SJSA1 (cell line): ENCODE measurements at regions not wholly inside any gene's neighbourhood (a gene's known extent, or its start where the extent isn't known, plus 50 kb on each side); places are given as distances from the start of the nearest gene placed in this dataset.

Experiments
- DNase-seq, 2 experiments: peaks; one replicate each; pipeline ENCODE4 v3.0.0-alpha.2; 2015 to 2020; ENCODE audit warnings: low spot score in 2 of 2, low read depth in 1 of 2
- H3K27ac ChIP-seq: fragments of 250-450 bp; sonication (Bioruptor Pico); 2 replicates; pipeline ENCODE4 v1.5.1; 2020; ENCODE audit warnings: mild to moderate bottlenecking, moderate library complexity
- H3K27me3 ChIP-seq: fragments of 250-450 bp; sonication (Bioruptor Pico); replicated peaks from 2 replicates; pipeline ENCODE4 v1.5.1; 2020; ENCODE audit warnings: mild to moderate bottlenecking, moderate library complexity
- H3K36me3 ChIP-seq: fragments of 250-450 bp; sonication (Bioruptor Pico); 2 replicates; pipeline ENCODE4 v1.5.1; 2020; ENCODE audit warnings: mild to moderate bottlenecking
- H3K4me1 ChIP-seq: fragments of 250-450 bp; sonication (Bioruptor Pico); replicated peaks from 2 replicates; pipeline ENCODE4 v1.6.1; 2021; ENCODE audit warnings: mild to moderate bottlenecking
- H3K4me3 ChIP-seq: fragments of 250-450 bp; sonication (Bioruptor Pico); 2 replicates; pipeline ENCODE4 v1.5.1; 2020; ENCODE audit warnings: mild to moderate bottlenecking
- H3K9me3 ChIP-seq: fragments of 250-450 bp; sonication (Bioruptor Pico); replicated peaks from 2 replicates; pipeline ENCODE4 v1.5.1; 2020; ENCODE audit warnings: mild to moderate bottlenecking

DNA sequence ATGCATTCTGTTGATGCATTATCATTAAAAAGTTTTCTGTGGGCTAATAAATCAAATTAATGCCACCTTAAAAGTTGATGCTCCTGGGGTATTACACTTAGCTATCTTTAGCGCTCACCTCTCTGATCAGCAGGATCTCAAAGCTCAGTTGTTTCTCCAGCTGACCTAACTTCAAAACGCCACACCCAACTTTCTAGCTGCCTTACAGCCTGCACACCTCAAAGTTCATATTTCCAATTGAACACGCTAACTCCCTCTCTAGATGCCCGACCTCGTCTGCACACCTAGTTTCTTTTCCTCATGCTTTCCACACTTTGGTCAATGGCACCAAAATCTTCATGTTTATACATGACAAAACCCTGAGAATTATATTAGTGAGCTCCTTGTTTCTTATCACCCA, 98.2 kb upstream of the AGTR1 start:
- no peak overlapping the region for H3K27ac ChIP-seq
- no peak overlapping the region for H3K4me3 ChIP-seq
- DNase-seq, result no peak
- H3K36me3 ChIP-seq, result no peaks in the 10 kb centered on the region
- no peaks in the 10 kb centered on the region for H3K27me3 ChIP-seq
- H3K4me1 ChIP-seq, result peaks cover 23% of the 10 kb centered on the region
- no peaks in the 10 kb centered on the region for H3K9me3 ChIP-seq

- H3K36me3 ChIP-seq, result no peaks in the 10 kb centered on the region
- DNase-seq, result no peak
- no peak overlapping the region for H3K4me3 ChIP-seq
- no peaks in the 10 kb centered on the region for H3K9me3 ChIP-seq
- no peaks in the 10 kb centered on the region for H3K27me3 ChIP-seq
- H3K27ac ChIP-seq, result no peak overlapping the region
- H3K4me1 ChIP-seq, result peaks cover 26% of the 10 kb centered on the region
These were observed 97.3 kb upstream of the AGTR1 start for GRCh38 chr3:148600440-148600839.

GRCh38 chr3:148600902-148601765, 96.6 kb upstream of the AGTR1 start:
- H3K4me3 ChIP-seq, result no peak overlapping the region
- H3K4me1 ChIP-seq, result peaks cover 27% of the 10 kb centered on the region
- no peak for DNase-seq
- no peaks in the 10 kb centered on the region for H3K36me3 ChIP-seq
- peak overlapping the region; percentile 53 for H3K27ac ChIP-seq
- no peaks in the 10 kb centered on the region for H3K27me3 ChIP-seq
- H3K9me3 ChIP-seq, result no peaks in the 10 kb centered on the region

DNA sequence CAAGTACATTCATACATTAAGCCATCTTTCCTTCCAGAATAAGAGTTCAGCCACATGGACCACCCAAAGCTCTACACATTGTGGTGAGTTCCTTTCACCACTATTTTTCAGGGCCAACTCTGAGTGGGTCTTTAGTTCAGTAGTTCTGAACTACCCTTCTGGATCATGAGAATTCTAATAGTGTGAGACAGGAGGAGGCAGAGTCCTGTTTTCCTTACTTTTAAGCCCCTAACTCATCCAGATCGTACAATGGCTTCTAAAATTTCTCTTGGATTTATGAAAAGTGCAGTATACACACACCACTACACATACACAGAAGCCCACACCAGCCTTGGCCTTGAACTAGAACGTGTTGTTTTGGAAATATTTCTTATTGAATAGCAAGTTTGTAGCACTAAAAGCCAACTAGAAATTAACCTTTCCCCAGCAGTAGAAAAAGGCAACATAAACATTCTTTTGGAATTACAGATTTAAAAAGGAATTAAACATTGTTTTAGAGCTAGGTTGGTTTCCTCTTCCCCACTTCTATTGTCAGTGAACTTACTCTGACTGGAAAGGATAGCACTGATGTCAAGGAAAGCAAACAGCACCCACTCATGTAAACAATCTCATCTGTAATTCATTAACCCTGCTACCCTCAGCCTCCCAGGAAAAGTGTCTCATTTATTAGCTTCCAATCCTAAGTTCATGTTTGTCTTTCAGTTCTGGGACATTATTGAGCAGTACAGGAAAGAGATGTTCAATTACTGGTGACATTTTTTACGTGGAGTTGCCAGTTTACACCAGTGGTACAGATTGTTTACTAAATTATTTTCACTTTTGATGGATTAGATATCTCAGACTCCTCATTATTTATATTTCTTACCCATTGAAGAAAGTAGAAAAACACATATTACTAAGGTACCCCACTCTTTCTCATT, 95.7 kb upstream of the AGTR1 start:
- H3K27ac ChIP-seq, result peak overlapping the region; percentile 53
- DNase-seq, result peak in 1 of 2 experiments; percentile 53
- H3K36me3 ChIP-seq, result no peaks in the 10 kb centered on the region

DNA sequence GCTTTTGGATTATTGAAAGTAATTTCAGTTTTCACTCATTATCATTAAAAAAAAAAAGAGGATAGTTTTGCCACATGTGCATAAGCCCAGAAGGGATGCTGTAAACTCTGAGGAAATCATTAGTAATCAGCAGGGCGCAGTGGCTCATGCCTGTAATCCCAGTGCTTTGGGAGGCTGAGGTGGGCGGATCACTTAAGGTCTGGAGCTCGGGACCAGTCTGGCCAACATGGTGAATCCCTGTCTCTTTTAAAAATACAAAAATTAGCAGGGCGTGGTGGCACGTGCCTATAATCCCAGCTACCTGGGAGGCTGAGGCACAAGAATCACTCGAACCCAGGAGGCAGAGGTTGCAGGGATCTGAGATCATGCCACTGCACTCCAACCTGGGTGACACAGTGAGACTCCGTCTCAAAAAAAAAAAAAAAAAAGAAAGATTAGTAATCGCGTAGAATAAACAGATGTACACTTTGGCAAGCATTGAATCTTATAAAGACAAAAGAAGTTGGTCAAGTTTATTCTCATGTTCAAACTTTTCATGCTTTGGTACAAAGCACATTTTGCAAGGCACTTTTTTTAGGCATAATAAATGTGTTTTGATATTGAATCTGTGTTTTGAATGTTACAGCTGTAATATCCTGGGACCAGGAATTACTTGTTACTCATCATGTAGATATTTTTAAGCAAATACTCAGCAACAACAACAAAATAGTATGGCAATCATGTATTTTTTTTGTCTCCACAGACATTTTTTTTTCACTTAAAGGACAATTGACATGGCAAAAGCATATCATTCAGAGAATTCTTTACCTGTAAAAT, 93.2 kb upstream of the AGTR1 start:
- Histone ChIP-seq H3K36me3 (no peaks in the 10 kb centered on the region), H3K4me1 (peaks cover 27% of the 10 kb centered on the region), H3K27me3 (no peaks in the 10 kb centered on the region), H3K4me3 (no peak overlapping the region), H3K9me3 (no peaks in the 10 kb centered on the region), H3K27ac (peak overlapping the region; percentile 17; the same call in 1 of the 2 replicates)
- peak; percentile 39 to 59 for DNase-seq

More for the DNA sequence above, 95.7 kb upstream of the AGTR1 start:
- Histone ChIP-seq H3K4me3 (no peak overlapping the region), H3K4me1 (peaks cover 27% of the 10 kb centered on the region), H3K9me3 (no peaks in the 10 kb centered on the region), H3K27me3 (no peaks in the 10 kb centered on the region)

- no peak for DNase-seq
- no peaks in the 10 kb centered on the region for H3K36me3 ChIP-seq
- H3K9me3 ChIP-seq, result no peaks in the 10 kb centered on the region
- no peaks in the 10 kb centered on the region for H3K27me3 ChIP-seq
- H3K4me1 ChIP-seq, result peaks cover 27% of the 10 kb centered on the region
- H3K4me3 ChIP-seq, result no peak overlapping the region
- H3K27ac ChIP-seq, result no peak overlapping the region
These were observed 92.2 kb upstream of the AGTR1 start for GRCh38 chr3:148605521-148605920.

GRCh38 chr3:148606979-148607378, 90.7 kb upstream of the AGTR1 start:
- no peak for DNase-seq
- Histone ChIP-seq H3K27ac (no peak overlapping the region), H3K36me3 (no peaks in the 10 kb centered on the region), H3K4me3 (no peak overlapping the region), H3K27me3 (no peaks in the 10 kb centered on the region), H3K9me3 (no peaks in the 10 kb centered on the region), H3K4me1 (peaks cover 18% of the 10 kb centered on the region)

- Histone ChIP-seq H3K4me3 (no peak overlapping the region), H3K4me1 (peaks cover 13% of the 10 kb centered on the region), H3K27ac (no peak overlapping the region), H3K36me3 (no peaks in the 10 kb centered on the region), H3K9me3 (no peaks in the 10 kb centered on the region), H3K27me3 (no peaks in the 10 kb centered on the region)
- no peak for DNase-seq
These were observed 90.2 kb upstream of the AGTR1 start for GRCh38 chr3:148607491-148607890.

DNA sequence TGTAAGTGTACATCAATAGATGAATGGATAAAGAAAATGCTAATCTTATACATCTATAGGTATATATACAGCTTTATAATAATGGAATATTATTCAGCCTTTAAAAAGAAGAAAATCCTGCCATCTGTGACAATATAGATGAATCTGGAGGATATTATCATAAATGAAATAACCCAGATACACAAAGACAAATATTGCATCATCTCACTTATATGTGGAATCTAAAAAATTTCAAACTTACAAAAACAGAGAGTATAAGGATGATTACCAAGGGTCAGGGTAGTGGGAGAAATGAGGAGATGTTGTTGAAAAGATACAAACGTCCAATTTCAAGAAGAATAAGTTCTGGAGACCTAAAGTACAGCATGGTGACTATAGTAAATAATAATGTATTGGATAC, 85.4 kb upstream of the AGTR1 start:
- Histone ChIP-seq H3K4me1 (no peaks in the 10 kb centered on the region), H3K36me3 (no peaks in the 10 kb centered on the region), H3K27me3 (no peaks in the 10 kb centered on the region), H3K4me3 (no peak overlapping the region), H3K9me3 (no peaks in the 10 kb centered on the region), H3K27ac (no peak overlapping the region)
- no peak for DNase-seq

GRCh38 chr3:148615382-148615781, 82.3 kb upstream of the AGTR1 start:
- H3K27me3 ChIP-seq, result no peaks in the 10 kb centered on the region
- H3K36me3 ChIP-seq, result no peaks in the 10 kb centered on the region
- no peak for DNase-seq
- no peak overlapping the region for H3K4me3 ChIP-seq
- no peaks in the 10 kb centered on the region for H3K4me1 ChIP-seq
- no peaks in the 10 kb centered on the region for H3K9me3 ChIP-seq
- no peak overlapping the region for H3K27ac ChIP-seq

DNA sequence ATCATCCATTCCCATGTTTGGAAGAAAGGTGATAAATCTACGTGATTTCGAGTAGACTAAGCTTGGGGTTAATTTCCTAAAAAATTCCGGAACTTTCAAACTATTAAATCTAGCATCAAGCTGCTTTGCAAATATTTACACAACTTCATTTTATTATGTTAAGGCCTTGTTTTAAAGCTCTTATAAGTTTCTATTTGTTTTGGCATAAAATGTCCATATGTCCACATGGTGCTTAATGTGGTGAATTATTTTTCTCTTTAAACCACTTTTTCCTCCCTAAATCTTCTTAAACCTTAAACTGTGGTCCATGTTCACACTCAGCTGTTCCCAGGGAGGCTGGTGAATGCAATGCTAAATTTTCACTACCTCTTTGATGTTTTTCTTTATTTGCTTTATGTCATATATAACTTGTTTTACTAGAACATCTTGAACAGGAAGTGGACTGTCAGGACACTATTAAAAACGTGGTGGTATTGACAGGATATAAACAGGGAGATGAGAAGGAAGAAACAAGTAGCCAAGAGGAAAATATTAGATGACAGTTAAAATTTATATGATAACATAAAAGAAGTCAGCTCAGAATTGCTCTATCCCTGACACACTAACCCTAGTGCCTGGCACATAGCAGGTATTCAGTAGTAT, 72.5 kb upstream of the AGTR1 start:
- no peaks in the 10 kb centered on the region for H3K9me3 ChIP-seq
- H3K4me1 ChIP-seq, result no peaks in the 10 kb centered on the region
- no peak overlapping the region for H3K4me3 ChIP-seq
- H3K36me3 ChIP-seq, result no peaks in the 10 kb centered on the region
- DNase-seq, result no peak
- no peak overlapping the region for H3K27ac ChIP-seq
- no peaks in the 10 kb centered on the region for H3K27me3 ChIP-seq

GRCh38 chr3:148625991-148626390, 71.7 kb upstream of the AGTR1 start:
- Histone ChIP-seq H3K36me3 (no peaks in the 10 kb centered on the region), H3K4me1 (no peaks in the 10 kb centered on the region), H3K9me3 (no peaks in the 10 kb centered on the region), H3K27ac (no peak overlapping the region), H3K4me3 (no peak overlapping the region), H3K27me3 (no peaks in the 10 kb centered on the region)
- no peak for DNase-seq

- H3K4me1 ChIP-seq, result no peaks in the 10 kb centered on the region
- H3K27me3 ChIP-seq, result no peaks in the 10 kb centered on the region
- H3K36me3 ChIP-seq, result no peaks in the 10 kb centered on the region
- H3K9me3 ChIP-seq, result no peaks in the 10 kb centered on the region
- no peak for DNase-seq
- H3K4me3 ChIP-seq, result no peak overlapping the region
- no peak overlapping the region for H3K27ac ChIP-seq
These were observed 68.7 kb upstream of the AGTR1 start for GRCh38 chr3:148629006-148629405.
